CD4-positive, alpha-beta T cell treated with Interferon gamma for 1 hour (primary cell): ENCODE measurements at regions not wholly inside any gene's neighbourhood (a gene's known extent, or its start where the extent isn't known, plus 50 kb on each side); places are given as distances from the start of the nearest gene placed in this dataset.
"Not testable (repeated sequence)": the region's sequence is repeated elsewhere in the genome, so short reads cannot be mapped to it uniquely, and the experiment has no call there.

Source experiments
- DNase-seq: peaks from one replicate; pipeline ENCODE4 v3.0.0-alpha.2; 2020

GRCh38 chr18:51248685-51249084, 51.2 kb upstream of the MEX3C start:
- DNase-seq, result no peak

DNA sequence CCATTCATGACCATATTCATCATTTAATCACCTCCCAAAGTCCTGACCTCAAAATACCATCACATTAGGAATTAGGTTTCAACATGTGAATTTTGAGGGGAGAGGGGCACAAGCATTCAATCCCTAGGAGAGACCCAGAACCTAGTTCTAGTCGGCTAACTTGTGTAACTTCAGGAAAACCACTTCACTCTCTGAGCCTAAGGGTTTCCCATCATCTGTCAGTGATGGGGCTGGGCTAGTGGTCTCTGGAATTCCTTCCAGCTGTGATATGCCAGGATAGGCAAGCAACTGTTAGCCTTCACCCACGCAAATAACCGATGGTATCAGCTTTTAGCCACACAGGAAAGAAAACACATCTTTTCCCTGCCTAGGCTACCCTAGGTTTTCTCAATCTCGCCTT, 52.5 kb upstream of the MEX3C start:
- DNase-seq, result no peak

GRCh38 chr18:51250458-51251024, 53.1 kb upstream of the MEX3C start:
- no peak for DNase-seq

GRCh38 chr18:51251625-51252024, 54.1 kb upstream of the MEX3C start:
- DNase-seq, result peak; percentile 59

DNA sequence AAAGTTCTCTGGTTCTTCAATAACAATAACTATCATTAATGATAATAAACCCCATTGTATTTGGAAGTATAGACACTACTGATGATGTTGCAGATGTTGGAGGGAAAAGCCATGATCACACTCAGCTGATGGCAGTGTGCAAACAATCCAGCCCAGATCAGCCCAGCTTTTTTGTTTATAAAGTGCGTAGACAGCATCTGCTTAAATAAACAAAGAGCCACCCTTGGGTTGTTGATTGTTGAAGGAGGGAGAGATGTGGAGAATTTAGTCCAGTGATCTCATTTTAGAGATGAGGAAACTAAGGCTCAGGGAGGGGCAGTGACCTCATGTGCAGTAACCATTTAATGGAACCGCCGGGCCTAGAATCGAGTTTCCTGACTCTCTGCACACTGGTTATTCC, 56.0 kb upstream of the MEX3C start:
- DNase-seq, result no peak

DNA sequence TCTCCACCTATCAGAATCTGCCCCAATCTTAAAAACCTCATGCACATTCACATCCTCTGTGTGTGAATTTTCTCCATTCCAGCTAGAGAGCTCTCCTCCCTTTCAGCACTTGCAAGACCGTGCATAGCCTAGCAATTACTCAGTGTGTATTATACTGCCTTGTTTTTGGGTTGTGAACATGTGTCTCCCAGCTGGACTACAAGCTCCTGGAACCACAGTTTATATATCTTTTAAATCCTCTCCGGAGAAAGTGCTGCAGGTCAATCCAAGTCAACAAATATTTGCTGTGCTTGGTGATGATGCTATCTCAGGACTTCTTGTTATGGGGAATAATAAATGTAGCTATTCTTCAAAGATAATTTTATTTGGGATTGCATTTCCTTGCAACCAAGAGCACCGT, 58.2 kb upstream of the MEX3C start:
- no peak for DNase-seq

GRCh38 chr18:51257150-51257549, 59.7 kb upstream of the MEX3C start:
- DNase-seq, result no peak

DNA sequence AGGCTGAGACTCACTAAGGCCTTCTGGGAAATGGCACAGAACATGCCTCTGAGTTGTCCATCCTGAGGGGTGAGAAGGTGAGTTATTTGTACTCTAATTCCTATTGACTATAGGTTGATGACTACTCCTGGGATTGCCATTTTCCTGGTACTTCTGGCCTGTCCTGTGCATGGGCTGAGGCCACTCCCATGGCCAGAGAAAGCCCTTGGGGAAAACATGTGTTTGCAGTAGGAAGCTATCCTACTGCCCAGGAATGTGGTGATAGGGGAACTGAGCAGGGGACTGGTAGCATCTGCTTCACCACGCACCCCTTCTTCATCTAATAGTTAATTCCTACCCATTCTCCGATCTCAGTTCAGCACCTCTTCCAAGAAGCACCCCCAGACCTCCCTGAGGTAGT, 62.6 kb upstream of the MEX3C start:
- DNase-seq, result no peak

DNA sequence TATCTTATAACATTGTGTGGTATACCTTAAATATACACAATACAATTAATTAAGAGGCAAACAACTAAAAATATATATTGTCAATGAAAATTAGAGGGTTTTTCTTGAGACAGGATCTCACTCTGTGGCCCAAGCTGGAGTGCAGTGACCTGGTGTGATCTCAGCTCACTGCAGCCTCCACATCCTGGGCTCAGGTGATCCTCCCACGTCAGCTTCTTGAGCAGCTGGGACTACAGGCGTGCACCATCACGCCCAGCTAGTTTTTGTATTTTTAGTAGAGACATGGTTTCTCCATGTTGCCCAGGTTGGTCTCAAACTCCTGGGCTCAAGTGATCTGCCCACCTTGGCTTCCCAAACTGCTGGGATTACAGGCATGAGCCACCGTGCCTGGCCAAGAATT, 68.6 kb upstream of the MEX3C start:
- DNase-seq, result not testable (repeated sequence)

DNA sequence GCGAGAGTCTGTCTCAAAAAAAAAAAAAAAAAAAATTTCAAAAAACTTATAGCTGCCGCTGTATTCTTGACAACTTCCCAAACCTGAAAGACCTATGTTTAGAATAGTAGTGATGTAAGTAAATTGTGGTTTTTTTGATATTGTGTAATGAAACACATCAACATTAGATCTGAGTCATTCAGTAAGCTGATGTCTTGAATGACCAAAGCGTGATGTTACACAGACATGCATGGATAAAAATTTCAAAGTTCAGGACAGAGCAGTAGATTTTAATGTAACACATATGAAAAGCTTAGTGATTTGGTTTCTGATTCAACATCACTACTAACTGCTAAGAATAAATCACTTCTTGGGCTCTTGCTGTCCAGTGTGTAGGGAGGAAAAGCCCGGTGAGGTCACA, 69.3 kb upstream of the MEX3C start:
- DNase-seq, result no peak

GRCh38 chr18:51273437-51273836, 76.0 kb upstream of the MEX3C start:
- DNase-seq, result no peak

DNA sequence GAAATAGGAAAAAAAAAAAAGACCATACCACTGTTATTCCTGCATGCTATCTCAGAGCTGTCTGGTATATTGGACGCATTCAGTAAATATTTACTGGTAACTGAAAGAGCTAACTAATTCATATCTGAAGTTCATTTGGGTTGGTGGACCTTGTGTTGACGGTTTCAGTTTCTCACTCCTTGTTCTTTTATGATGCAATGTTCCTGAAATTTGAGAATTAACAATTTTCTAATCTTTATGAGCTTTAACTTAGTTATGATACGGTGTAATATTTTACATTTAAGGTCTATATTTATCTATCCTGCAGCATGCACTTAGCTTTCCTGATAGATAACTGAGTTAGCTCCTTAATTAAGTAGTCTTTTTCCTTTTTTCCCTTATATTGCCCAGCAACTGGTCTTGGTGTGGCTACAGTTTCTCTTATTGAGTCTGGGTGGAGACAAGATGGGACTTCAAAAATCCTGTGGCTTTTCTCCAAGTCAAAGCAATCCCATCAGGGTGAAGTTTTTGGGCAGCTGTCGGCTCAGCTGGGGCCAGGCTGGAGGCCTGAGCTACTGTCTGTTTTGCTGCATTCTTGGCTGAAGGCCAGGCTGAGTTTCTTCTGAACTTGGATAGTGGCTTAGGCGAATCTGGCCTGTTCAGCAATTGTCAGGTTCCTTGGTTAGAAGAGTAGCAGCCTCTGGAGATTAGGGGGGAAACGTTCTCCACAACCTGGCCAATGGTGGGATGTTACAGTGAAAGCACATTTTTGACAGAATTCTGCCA, 78.4 kb upstream of the MEX3C start:
- DNase-seq, result no peak

- DNase-seq, result no peak
These were observed 80.7 kb upstream of the MEX3C start for GRCh38 chr18:51278045-51278649.

GRCh38 chr18:51279367-51279984, 82.0 kb upstream of the MEX3C start:
- no peak for DNase-seq

DNA sequence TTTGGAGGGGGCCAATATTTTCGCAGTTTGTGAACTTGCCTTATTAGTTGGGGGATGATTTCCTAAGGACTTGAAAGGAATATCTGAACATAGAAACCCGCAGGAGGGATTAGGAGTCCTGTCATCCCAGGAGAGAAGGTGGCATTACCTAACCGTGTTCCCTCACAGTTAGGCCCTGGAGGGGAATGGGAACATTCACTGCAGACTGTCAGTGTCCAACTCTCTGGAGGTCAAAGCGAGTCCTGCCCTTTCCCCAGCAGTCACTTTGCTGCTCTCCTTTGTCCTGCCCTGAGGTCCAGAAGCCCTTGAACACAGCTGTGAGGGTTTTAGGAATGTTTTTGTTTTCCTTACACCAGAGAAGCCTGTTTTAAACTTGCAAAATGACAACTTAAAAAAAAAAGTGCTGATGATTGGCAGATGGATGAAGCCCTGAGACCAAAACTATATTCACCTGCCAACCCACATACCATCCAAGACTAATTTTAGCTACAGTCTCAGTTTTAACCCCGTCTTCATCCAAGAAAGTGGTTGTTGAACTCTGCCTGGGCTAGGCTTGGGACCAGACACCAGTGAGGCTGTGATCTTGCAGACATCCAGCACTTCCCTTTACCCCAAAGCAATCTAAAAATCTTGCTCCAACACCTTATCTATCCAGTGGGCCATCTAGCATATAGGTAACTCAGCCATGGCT, 90.5 kb upstream of the MEX3C start:
- no peak for DNase-seq

DNA sequence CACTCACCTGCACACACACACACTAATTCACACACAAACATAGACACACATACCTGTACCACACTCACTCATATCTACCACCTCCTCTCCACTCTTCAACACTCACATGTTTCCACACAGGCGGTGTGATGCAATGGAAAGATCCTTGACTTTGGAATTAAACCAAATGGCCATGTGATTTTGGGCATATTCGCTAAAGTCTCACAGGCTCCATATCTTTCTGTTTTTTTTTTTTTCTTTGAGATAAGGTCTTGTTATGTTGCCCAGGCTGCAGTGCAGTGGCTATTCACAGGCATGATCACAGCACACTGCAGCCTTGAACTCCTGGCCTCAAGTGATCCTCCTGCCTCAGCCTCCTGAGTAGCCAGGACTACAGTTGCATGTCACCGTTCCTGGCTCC, 91.1 kb upstream of the MEX3C start:
- DNase-seq, result no peak

DNA sequence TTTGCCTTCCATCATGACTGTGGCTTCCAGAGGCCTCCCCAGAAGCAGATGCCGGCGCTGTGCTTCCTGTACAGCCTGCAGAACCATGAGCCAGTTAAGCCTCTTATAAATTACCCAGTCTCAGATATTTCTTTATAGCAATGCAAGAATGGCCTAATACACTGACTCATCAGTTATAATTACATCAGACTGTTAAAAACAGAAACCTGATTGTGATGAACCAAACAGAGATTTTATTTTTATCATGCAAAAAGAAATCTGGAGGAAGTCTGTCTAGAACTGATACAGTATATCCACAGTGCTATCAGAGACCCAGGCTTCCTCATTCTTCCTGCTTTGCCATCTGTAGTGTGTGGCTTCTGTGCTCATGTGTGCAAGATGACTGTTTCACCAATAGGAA, 93.4 kb upstream of the MEX3C start:
- DNase-seq, result no peak

- DNase-seq, result no peak
These were observed 103.4 kb upstream of the MEX3C start for GRCh38 chr18:51300912-51301311.

DNA sequence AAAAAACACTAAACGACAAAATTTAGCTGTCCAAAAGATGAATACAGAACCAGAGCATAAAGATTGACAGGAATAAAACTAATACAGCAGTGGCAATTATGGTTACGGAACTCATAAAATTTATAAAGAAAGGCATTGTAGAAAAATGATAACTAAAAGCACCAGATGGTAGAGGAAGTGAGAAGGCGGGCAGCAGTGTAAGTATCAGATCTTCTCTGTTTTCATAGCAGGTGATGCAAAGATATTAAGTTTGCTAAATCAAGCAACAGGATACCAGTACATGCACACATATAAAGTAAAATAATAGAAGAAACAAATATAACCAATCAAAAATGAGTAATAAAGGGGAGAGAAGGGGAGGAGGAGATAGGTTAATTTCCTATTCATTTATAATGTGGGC, 103.9 kb upstream of the MEX3C start:
- DNase-seq, result no peak

GRCh38 chr18:51316677-51317076, 119.2 kb upstream of the MEX3C start:
- no peak for DNase-seq

DNA sequence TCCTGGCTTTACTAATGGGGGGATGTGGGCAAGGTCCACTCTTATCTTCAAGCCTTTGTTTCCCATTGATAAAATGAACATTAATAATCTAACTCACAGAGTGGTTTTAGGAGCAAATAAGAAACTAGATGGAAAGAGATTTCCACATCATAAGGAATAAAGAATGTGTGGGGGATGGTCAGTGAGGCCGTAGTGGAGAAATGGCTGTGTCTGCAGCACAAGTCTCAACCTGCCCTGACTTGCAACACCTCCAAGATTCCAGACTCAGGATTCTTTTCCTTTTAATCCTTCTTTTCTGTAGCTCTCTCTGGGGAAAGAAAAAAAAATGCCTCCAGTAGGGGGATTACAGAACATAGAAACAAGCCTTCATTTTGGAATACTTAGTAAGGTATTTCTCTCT, 124.2 kb upstream of the MEX3C start:
- DNase-seq, result no peak

DNA sequence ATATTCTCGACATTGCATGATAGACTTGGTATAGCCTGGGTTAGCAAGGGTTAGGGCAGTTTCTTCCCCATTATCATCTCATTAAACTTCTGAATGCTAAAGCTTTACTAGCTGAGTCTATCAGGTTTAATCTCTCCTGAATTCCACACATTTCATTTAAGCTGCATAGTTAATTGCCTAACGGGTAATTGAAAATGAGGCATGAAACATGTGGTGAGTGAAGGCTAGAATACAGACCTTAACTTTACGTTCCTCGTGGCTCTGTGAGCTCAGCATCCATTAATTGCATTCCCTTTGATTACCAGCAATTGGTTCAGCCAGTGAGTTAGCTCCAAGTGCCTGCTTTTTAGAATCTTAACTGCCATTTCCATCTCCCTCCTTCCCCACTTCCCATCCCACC, 126.5 kb upstream of the MEX3C start:
- no peak for DNase-seq

- DNase-seq, result no peak
These were observed 132.7 kb upstream of the MEX3C start for GRCh38 chr18:51330148-51330547.

GRCh38 chr18:51330739-51331138, 133.3 kb upstream of the MEX3C start:
- no peak for DNase-seq
